ENCODE measurements at regions not wholly inside any gene's neighbourhood (a gene's known extent, or its start where the extent isn't known, plus 50 kb on each side); places are given as distances from the start of the nearest gene placed in this dataset.
A peak's percentile ranks its signal among the peaks of the same experiment; 100 is the strongest.

DNA sequence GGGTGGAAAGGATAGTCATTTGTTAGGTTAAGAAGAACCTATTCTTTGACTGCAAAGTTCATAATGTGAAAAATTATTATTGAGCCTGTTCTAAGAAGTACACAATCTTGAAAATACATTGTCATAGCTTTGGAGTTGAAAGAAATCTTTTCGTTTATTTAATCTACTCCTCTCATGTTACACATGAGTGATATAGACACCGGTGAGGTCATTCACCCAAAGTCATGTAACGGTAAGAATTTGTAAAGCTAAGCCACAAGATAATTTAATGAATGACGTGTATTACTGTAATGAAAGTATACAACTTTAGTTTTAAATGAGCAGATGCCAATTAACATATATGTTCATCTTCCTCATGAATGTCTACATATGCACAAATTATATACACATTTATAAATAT lies 284.1 kb upstream of the PDE4D start:
- no peak for DNase-seq
- TF ChIP-seq GATA1 (IDR thresholded peaks at IDR 0.05; ENCODE audit: low read depth, low read length) (no peak), POLR2A (IDR thresholded peaks at IDR 0.05; ENCODE audit: low read length) (no peak)

DNA sequence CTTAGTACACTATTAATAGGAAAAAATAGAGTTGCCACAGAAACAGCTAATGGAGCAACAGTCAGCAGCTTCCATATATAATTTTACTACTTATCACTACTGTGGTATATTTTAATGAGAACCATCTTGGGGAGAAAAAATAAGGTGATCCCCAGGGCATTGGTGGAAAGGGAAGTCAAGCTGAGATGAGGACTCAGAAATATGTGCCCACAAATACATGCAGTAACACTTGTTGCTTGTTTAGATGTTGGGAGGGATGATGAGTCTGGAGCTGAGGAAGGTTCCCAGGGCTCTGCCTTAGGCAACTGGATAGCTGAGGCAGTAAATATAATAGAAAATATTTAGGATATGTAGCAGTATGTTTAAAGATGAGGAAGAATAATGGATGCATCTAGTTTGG lies 280.1 kb upstream of the PDE4D start:
- DNase-seq, result no peak
- TF ChIP-seq POLR2A (IDR thresholded peaks at IDR 0.05; ENCODE audit: low read length), result no peak
- no peak for TF ChIP-seq GATA1 (IDR thresholded peaks at IDR 0.05; ENCODE audit: low read depth, low read length)

GRCh38 chr5:60163762-60164161 lies 270.2 kb upstream of the PDE4D start:
- TF ChIP-seq GATA1 (IDR thresholded peaks at IDR 0.05; ENCODE audit: low read depth, low read length), result no peak
- TF ChIP-seq POLR2A (IDR thresholded peaks at IDR 0.05; ENCODE audit: low read length), result no peak
- DNase-seq, result no peak

GRCh38 chr5:60162441-60162840 lies 268.9 kb upstream of the PDE4D start:
- no peak for DNase-seq
- TF ChIP-seq GATA1 (IDR thresholded peaks at IDR 0.05; ENCODE audit: low read depth, low read length), result no peak
- no peak for TF ChIP-seq POLR2A (IDR thresholded peaks at IDR 0.05; ENCODE audit: low read length)

- DNase-seq, result peak; percentile 1 to 18
- TF ChIP-seq GATA1 (IDR thresholded peaks at IDR 0.05; ENCODE audit: low read depth, low read length) (no peak), POLR2A (IDR thresholded peaks at IDR 0.05; ENCODE audit: low read length) (no peak)
Measured at GRCh38 chr5:60161340-60161934, 267.9 kb upstream of the PDE4D start.

DNA sequence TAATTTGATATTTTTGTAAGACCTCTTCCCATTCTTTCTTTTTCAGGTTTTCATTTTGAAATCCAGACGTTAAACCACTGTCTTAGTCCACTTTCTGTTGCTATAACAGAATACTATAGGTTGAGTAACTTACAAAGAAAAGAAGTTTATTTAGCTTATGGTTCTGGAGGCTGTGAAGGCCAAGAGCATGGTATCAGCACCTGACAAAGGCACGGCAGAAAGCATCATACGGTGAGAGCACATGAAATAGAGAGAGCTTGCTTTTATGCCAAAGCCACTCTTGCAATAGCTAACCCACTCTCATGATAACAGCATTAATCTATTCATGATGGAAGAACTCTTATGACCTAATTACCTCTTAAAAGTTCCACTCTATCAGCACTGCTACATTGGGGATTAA lies 255.6 kb upstream of the PDE4D start:
- TF ChIP-seq GATA1 (IDR thresholded peaks at IDR 0.05; ENCODE audit: low read depth, low read length) (no peak), POLR2A (IDR thresholded peaks at IDR 0.05; ENCODE audit: low read length) (no peak)
- no peak for DNase-seq

- TF ChIP-seq GATA1 (IDR thresholded peaks at IDR 0.05; ENCODE audit: low read depth, low read length), result no peak
- no peak for TF ChIP-seq POLR2A (IDR thresholded peaks at IDR 0.05; ENCODE audit: low read length)
- no peak for DNase-seq
Measured at GRCh38 chr5:60148366-60148765, 254.8 kb upstream of the PDE4D start.

DNA sequence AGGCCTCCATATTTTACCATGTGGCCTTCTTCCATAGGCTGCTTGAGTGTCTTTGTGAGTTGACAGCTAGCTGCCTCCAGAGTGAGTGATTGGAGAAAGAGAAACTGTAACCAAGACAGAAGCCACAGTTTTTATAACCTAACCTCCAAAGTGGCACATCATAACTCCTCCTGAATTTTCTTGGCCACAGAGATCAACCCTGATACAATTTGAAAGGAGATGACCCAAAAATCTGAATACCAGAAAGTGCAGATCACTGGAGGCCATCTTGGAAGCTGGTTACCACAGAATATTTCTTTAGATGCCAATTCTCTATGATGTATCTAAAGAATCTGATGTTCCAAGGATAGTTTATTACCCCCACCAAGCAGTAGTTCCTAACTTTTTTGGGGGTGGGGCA lies 254.3 kb upstream of the PDE4D start:
- no peak for TF ChIP-seq GATA1 (IDR thresholded peaks at IDR 0.05; ENCODE audit: low read depth, low read length)
- DNase-seq, result no peak

DNA sequence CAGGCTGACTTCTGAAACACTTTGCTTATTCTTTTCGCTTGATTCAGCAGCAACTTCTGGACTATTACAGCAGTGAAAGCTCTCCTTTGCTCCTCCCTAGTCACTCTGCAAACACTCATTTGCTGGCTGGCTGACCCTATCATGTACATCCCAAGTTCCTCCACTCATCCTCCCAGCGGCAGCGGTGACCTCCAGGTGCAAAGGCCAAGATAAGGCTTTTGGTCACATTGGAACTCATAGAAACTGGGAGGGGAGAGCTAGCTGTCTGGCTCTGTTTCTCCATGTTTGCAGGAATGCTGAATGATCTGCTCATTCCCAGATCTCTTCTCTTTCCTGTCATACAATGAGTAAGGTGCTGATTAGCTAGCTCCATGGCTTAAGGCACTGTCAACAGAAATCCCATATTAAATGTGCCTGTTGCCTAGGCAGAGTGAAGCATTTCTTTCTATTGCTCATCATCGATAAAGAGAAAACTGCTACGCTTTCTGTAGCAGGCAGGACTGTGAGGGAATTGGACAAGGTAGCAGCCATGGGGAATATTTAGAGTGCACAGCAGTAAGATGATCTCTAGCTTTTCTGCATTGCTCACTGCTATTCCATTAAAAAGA lies 250.5 kb upstream of the PDE4D start:
- no peak for TF ChIP-seq POLR2A (IDR thresholded peaks at IDR 0.05; ENCODE audit: low read length)
- no peak for TF ChIP-seq GATA1 (IDR thresholded peaks at IDR 0.05; ENCODE audit: low read depth, low read length)
- no peak for DNase-seq

DNA sequence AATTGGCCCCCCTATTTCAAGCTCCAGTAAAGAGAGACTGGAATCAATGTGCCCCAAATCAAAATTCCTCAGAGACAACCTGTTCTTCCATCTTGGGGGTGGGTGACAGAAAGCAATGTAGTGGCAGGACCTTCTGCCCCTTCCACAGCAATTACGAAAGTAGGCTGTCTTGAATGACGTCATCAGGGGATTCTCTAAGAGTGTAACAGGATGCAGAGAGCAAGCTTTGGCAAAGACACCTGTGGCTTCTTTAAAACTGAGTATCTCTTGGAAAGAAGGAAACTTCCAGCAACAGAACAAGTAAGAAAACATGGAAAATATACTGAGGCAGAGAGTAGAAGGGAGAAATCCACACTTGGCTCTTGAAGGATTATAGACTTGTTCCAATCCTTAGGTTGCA lies 247.6 kb upstream of the PDE4D start:
- TF ChIP-seq POLR2A (IDR thresholded peaks at IDR 0.05; ENCODE audit: low read length) (no peak), GATA1 (IDR thresholded peaks at IDR 0.05; ENCODE audit: low read depth, low read length) (no peak)
- DNase-seq, result no peak

GRCh38 chr5:60136841-60137240 lies 243.3 kb upstream of the PDE4D start:
- DNase-seq, result no peak
- TF ChIP-seq POLR2A (IDR thresholded peaks at IDR 0.05; ENCODE audit: low read length), result no peak
- no peak for TF ChIP-seq GATA1 (IDR thresholded peaks at IDR 0.05; ENCODE audit: low read depth, low read length)

GRCh38 chr5:60131504-60131903 lies 238.0 kb upstream of the PDE4D start:
- DNase-seq, result no peak
- no peak for TF ChIP-seq POLR2A (IDR thresholded peaks at IDR 0.05; ENCODE audit: low read length)
- TF ChIP-seq GATA1 (IDR thresholded peaks at IDR 0.05; ENCODE audit: low read depth, low read length), result no peak

DNA sequence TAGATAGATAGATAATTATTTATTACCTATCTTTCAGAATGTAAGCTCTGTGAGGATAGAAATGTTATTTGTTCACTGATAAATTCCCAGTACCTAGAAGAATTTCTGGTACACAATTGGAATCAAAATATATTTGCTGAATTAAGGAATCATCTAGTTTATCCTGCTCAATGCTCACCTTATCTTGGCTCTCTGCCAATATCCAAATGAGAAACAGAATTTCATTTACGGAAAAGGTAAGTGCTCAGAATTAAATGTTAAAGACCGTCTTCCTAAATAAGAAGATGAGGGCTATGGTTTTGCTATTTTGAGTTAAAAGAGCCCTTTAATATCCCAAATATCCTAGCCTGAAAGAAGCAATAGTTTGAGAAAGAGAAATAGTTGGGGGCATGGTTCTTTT lies 232.1 kb upstream of the PDE4D start:
- DNase-seq, result no peak
- no peak for TF ChIP-seq POLR2A (IDR thresholded peaks at IDR 0.05; ENCODE audit: low read length)
- no peak for TF ChIP-seq GATA1 (IDR thresholded peaks at IDR 0.05; ENCODE audit: low read depth, low read length)

- DNase-seq, result no peak
- TF ChIP-seq GATA1 (IDR thresholded peaks at IDR 0.05; ENCODE audit: low read depth, low read length) (no peak), POLR2A (IDR thresholded peaks at IDR 0.05; ENCODE audit: low read length) (no peak)
Measured at GRCh38 chr5:60102961-60103693, 209.6 kb upstream of the PDE4D start.

DNA sequence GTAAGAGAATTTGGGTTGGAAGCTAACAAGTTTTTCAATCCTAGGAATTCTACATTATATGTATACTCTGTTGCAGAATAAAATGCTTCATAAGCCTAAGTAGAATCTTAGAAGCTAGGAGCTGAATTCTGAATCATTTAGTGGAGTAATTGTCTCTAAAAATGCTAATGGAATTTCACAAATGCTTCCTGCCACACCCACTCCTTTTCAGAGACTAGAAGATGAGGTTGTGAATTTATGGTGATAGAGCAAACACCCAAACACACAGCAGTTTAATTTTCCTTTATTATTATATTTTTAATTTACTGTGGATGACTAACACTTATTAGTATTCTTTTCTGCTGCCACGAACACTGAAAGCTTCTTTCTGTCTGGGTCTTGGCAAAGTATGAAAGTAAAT lies 208.0 kb upstream of the PDE4D start:
- no peak for TF ChIP-seq POLR2A (IDR thresholded peaks at IDR 0.05; ENCODE audit: low read length)
- TF ChIP-seq GATA1 (IDR thresholded peaks at IDR 0.05; ENCODE audit: low read depth, low read length), result no peak
- no peak for DNase-seq

Measured in erythroblast (primary cell).